DMS153 treated with DMSO at 0.1 percent for 48 hours (cell line): ENCODE measurements at regions not wholly inside any gene's neighbourhood (a gene's known extent, or its start where the extent isn't known, plus 50 kb on each side); places are given as distances from the start of the nearest gene placed in this dataset.

Source experiments
- DNase-seq: peaks from one replicate; lab custom pipeline; 2025; ENCODE audit not compliant: unreplicated experiment; lab: John Stamatoyannopoulos, UW

DNA sequence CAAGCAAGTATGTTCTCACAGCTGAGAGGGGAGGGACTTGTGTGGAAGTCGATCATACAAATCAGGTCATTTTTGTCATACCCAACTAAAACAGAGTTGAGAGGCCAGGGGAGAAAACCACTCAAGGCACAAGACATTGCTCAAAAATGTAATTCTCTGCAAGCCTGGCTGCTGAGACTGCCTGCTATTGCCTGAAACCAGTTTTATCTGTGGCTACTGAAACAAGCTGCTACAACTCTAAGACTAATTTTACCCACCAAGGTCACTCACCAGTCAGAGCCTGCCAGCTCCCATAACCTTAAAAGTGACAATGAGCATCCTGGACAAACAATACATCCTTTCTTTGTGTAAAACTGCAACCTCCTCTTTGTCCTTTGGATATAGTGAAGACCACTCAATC, 54.1 kb upstream of the CST7 start:
- DNase-seq: no peak

- DNase-seq: no peak
Measured at GRCh38 chr20:24895431-24895830, 53.6 kb upstream of the CST7 start.

GRCh38 chr20:24895898-24896658, 53.0 kb upstream of the CST7 start:
- DNase-seq: no peak

- no peak for DNase-seq
Measured at GRCh38 chr20:24896984-24897383, 52.1 kb upstream of the CST7 start.

- DNase-seq: no peak
Measured at GRCh38 chr20:24897974-24898373, 51.1 kb upstream of the CST7 start.

DNA sequence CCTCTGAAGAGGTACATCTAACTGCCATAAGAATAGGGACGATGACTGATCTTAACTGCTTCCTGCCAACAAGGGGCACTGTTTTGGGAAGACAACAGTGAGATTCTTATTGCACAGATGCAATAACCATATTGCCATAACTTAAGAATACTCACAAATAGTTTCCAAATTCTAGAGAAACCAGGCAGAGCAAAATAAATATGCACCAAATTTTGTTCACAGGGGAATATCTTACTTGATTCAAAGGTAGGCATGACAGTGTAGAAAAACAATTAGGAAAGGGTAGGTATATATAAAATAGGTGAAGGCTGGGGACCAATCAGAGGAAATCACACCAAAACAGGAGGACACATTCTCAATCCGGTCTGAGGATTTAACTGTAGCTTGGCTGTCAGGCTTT, 49.9 kb upstream of the CST7 start:
- DNase-seq: no peak
